GM23338 (cell line): ENCODE measurements at regions not wholly inside any gene's neighbourhood (a gene's known extent, or its start where the extent isn't known, plus 50 kb on each side); places are given as distances from the start of the nearest gene placed in this dataset.

Source experiments
- ATAC-seq: fragments of 200-7000 bp; cut with Tn5 transposase; 3 replicates; pipeline ENCODE4 v1.9.1; 2020
- DNase-seq: peaks from one replicate; pipeline ENCODE4 v3.0.0-alpha.2; 2015; ENCODE audit warnings: low spot score
- H2AFZ ChIP-seq: fragments of 200-600 bp; sonication (generic); 2 replicates; pipeline ENCODE4 v1.8.0; 2016; ENCODE audit warnings: antibody characterized with exemption, mild to moderate bottlenecking, moderate library complexity
- H3F3A ChIP-seq: fragments of 200-600 bp; sonication (generic); replicated peaks from 2 replicates; pipeline ENCODE4 v1.8.0; 2017; ENCODE audit warnings: antibody characterized with exemption, mixed run types, low read depth
- H3K27ac ChIP-seq: fragments of 200-600 bp; sonication (generic); 2 replicates; pipeline ENCODE4 v1.6.1; 2016; ENCODE audit warnings: low read depth
- H3K27me3 ChIP-seq: fragments of 200-600 bp; sonication (generic); 2 replicates; pipeline ENCODE4 v1.8.0; 2016; ENCODE audit warnings: mild to moderate bottlenecking, mixed run types, moderate library complexity; ENCODE audit not compliant: insufficient read depth
- H3K36me3 ChIP-seq: fragments of 200-600 bp; sonication (generic); 2 replicates; pipeline ENCODE4 v1.8.0; 2016; ENCODE audit warnings: mild to moderate bottlenecking; ENCODE audit not compliant: insufficient read depth
- H3K4me1 ChIP-seq: fragments of 200-600 bp; sonication (generic); 2 replicates; pipeline ENCODE4 v1.8.0; 2016; ENCODE audit warnings: mild to moderate bottlenecking, moderate library complexity; ENCODE audit not compliant: insufficient read depth
- H3K4me2 ChIP-seq: fragments of 200-600 bp; sonication (generic); 2 replicates; pipeline ENCODE4 v1.7.1; 2017; ENCODE audit warnings: mixed run types
- H3K4me3 ChIP-seq: fragments of 200-600 bp; sonication (generic); 2 replicates; pipeline ENCODE4 v1.6.1; 2016; ENCODE audit warnings: mixed run types
- H3K79me2 ChIP-seq: fragments of 200-600 bp; sonication (generic); replicated peaks from 2 replicates; pipeline ENCODE4 v1.8.0; 2017; ENCODE audit warnings: mild to moderate bottlenecking; ENCODE audit not compliant: insufficient read depth
- H3K9me2 ChIP-seq: fragments of 200-600 bp; sonication (generic); 2 replicates; pipeline ENCODE4 v1.8.0; 2017; ENCODE audit not compliant: insufficient read depth
- H4K20me1 ChIP-seq: fragments of 200-600 bp; sonication (generic); replicated peaks from 2 replicates; pipeline ENCODE4 v1.8.0; 2017; ENCODE audit warnings: mild to moderate bottlenecking; ENCODE audit not compliant: insufficient read depth
- H3K27ac Mint-ChIP-seq: 2 replicates; pipeline ENCODE4 v1.8.0; 2020; ENCODE audit warnings: inconsistent platforms, mild to moderate bottlenecking, moderate library complexity, mixed read lengths
- H3K27me3 Mint-ChIP-seq: 3 replicates; pipeline ENCODE4 v1.8.0; 2022; ENCODE audit warnings: low read depth, mild to moderate bottlenecking, moderate library complexity, mixed read lengths, inconsistent platforms; ENCODE audit not compliant: insufficient read depth, poor library complexity
- H3K36me3 Mint-ChIP-seq: 3 replicates; pipeline ENCODE4 v1.8.0; 2021; ENCODE audit warnings: low read depth, mild to moderate bottlenecking, inconsistent platforms, moderate library complexity, mixed read lengths
- H3K4me1 Mint-ChIP-seq: 3 replicates; pipeline ENCODE4 v1.8.0; 2020; ENCODE audit warnings: mild to moderate bottlenecking, inconsistent platforms, mixed read lengths
- H3K4me3 Mint-ChIP-seq: 3 replicates; pipeline ENCODE4 v1.8.0; 2021; ENCODE audit warnings: moderate library complexity, mild to moderate bottlenecking, inconsistent platforms, mixed read lengths
- H3K9me3 Mint-ChIP-seq: 3 replicates; pipeline ENCODE4 v1.8.0; 2020; ENCODE audit warnings: moderate library complexity, mild to moderate bottlenecking, inconsistent platforms, mixed read lengths
- JUNB ChIP-seq: IDR thresholded peaks from one replicate; pipeline ENCODE4 v1.6.1; 2016; ENCODE audit warnings: antibody characterized with exemption; ENCODE audit not compliant: unreplicated experiment
- NANOG ChIP-seq: IDR thresholded peaks from 2 replicates; pipeline ENCODE4 v1.6.1; 2016; ENCODE audit warnings: antibody characterized with exemption, borderline replicate concordance
- STAT1 ChIP-seq: IDR thresholded peaks from one replicate; pipeline ENCODE4 v1.6.1; 2016; ENCODE audit warnings: antibody characterized with exemption; ENCODE audit not compliant: unreplicated experiment
- ZNF331 ChIP-seq: fragments of 250-450 bp; sonication (Bioruptor Pico); IDR thresholded peaks from 2 replicates; pipeline ENCODE4 v1.5.0; 2020; ENCODE audit warnings: low read depth, mild to moderate bottlenecking, moderate library complexity
- ZNF462 ChIP-seq: fragments of 250-450 bp; sonication (Bioruptor Pico); IDR thresholded peaks from 2 replicates; pipeline ENCODE4 v1.5.0; 2020; ENCODE audit warnings: mild to moderate bottlenecking, moderate library complexity
- TF ChIP-seq, protein P1 (sequence below): IDR thresholded peaks from 2 replicates; pipeline ENCODE4 v1.6.1; 2016; ENCODE audit warnings: antibody characterized with exemption

GRCh38 chr4:4935974-4936373 is 76.5 kb downstream of the MSX1 start:
- no peaks in the 10 kb centered on the region for H3F3A ChIP-seq
- H3K27me3 Mint-ChIP-seq: peaks cover 10% of the 10 kb centered on the region
- no peaks in the 10 kb centered on the region for H3K27me3 ChIP-seq
- no peaks in the 10 kb centered on the region for H3K4me1 Mint-ChIP-seq
- H3K36me3 ChIP-seq: no peaks in the 10 kb centered on the region
- no peak overlapping the region for H2AFZ ChIP-seq
- H3K27ac Mint-ChIP-seq: no peak overlapping the region
- ATAC-seq: no peak
- no peak overlapping the region for H3K4me3 Mint-ChIP-seq
- DNase-seq: no peak
- no peak overlapping the region for H3K4me2 ChIP-seq
- no peaks in the 10 kb centered on the region for H3K9me3 Mint-ChIP-seq
- no peaks in the 10 kb centered on the region for H3K79me2 ChIP-seq
- H4K20me1 ChIP-seq: no peaks in the 10 kb centered on the region
- H3K9me2 ChIP-seq: no peaks in the 10 kb centered on the region
- TF ChIP-seq STAT1: no peak
- no peak for TF ChIP-seq ZNF462
- TF ChIP-seq JUNB: no peak
- no peaks in the 10 kb centered on the region for H3K36me3 Mint-ChIP-seq
- H3K4me1 ChIP-seq: no peaks in the 10 kb centered on the region
- no peak overlapping the region for H3K27ac ChIP-seq
- no peak overlapping the region for H3K4me3 ChIP-seq

GRCh38 chr4:4937926-4938325 is 78.5 kb downstream of the MSX1 start:
- no peaks in the 10 kb centered on the region for H3K9me3 Mint-ChIP-seq
- Histone ChIP-seq H3K4me2 (no peak overlapping the region), H3F3A (no peaks in the 10 kb centered on the region), H3K27ac (no peak overlapping the region), H3K79me2 (no peaks in the 10 kb centered on the region), H3K4me1 (no peaks in the 10 kb centered on the region), H4K20me1 (no peaks in the 10 kb centered on the region), H3K4me3 (no peak overlapping the region), H3K36me3 (no peaks in the 10 kb centered on the region), H3K9me2 (no peaks in the 10 kb centered on the region), H2AFZ (0 out of 2 replicates have a peak overlapping the region, but pooled peaks have one; percentile 69), H3K27me3 (no peaks in the 10 kb centered on the region)
- DNase-seq: no peak
- peaks cover 8% of the 10 kb centered on the region for H3K27me3 Mint-ChIP-seq
- H3K4me3 Mint-ChIP-seq: no peak overlapping the region
- no peak overlapping the region for H3K27ac Mint-ChIP-seq
- no peaks in the 10 kb centered on the region for H3K4me1 Mint-ChIP-seq
- no peaks in the 10 kb centered on the region for H3K36me3 Mint-ChIP-seq
- no peak for ATAC-seq
- no peak for TF ChIP-seq ZNF462
- TF ChIP-seq NANOG: no peak
- TF ChIP-seq ZNF331: no peak
- TF ChIP-seq, protein P1, sequence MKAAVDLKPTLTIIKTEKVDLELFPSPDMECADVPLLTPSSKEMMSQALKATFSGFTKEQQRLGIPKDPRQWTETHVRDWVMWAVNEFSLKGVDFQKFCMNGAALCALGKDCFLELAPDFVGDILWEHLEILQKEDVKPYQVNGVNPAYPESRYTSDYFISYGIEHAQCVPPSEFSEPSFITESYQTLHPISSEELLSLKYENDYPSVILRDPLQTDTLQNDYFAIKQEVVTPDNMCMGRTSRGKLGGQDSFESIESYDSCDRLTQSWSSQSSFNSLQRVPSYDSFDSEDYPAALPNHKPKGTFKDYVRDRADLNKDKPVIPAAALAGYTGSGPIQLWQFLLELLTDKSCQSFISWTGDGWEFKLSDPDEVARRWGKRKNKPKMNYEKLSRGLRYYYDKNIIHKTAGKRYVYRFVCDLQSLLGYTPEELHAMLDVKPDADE: no peak
- TF ChIP-seq STAT1: no peak
